ENCODE measurements at regions not wholly inside any gene's neighbourhood (a gene's known extent, or its start where the extent isn't known, plus 50 kb on each side); places are given as distances from the start of the nearest gene placed in this dataset.
A peak's percentile ranks its signal among the peaks of the same experiment; 100 is the strongest.

- no peak for TF ChIP-seq CTCF (conservative IDR thresholded peaks at IDR 0.05; ENCODE audit: control insufficient read depth, insufficient read depth, low read depth, low read length)
- DNase-seq (ENCODE audit: low read depth) = no peak
- no peak overlapping the region for H3K4me3 ChIP-seq (ENCODE audit: control insufficient read depth, low read depth, low read length)
Measured at GRCh38 chr5:159400476-159400875, 70.2 kb upstream of the IL12B start.

- no peak for TF ChIP-seq CTCF (conservative IDR thresholded peaks at IDR 0.05; ENCODE audit: control insufficient read depth, insufficient read depth, low read depth, low read length)
- DNase-seq (ENCODE audit: low read depth) = no peak
- no peak overlapping the region for H3K4me3 ChIP-seq (ENCODE audit: control insufficient read depth, low read depth, low read length)
Measured at GRCh38 chr5:159402311-159402710, 72.0 kb upstream of the IL12B start.

- no peak for TF ChIP-seq CTCF (conservative IDR thresholded peaks at IDR 0.05; ENCODE audit: control insufficient read depth, insufficient read depth, low read depth, low read length)
- no peak overlapping the region for H3K4me3 ChIP-seq (ENCODE audit: control insufficient read depth, low read depth, low read length)
- no peak for DNase-seq (ENCODE audit: low read depth)
Measured at GRCh38 chr5:159402856-159403255, 72.6 kb upstream of the IL12B start.

- H3K4me3 ChIP-seq (ENCODE audit: control insufficient read depth, low read depth, low read length) = no peak overlapping the region
- peak; percentile 40 for DNase-seq (ENCODE audit: low read depth)
- no peak for TF ChIP-seq CTCF (conservative IDR thresholded peaks at IDR 0.05; ENCODE audit: control insufficient read depth, insufficient read depth, low read depth, low read length)
Measured at GRCh38 chr5:159403906-159404681, 73.8 kb upstream of the IL12B start.

- DNase-seq (ENCODE audit: low read depth) = no peak
- no peak for TF ChIP-seq CTCF (conservative IDR thresholded peaks at IDR 0.05; ENCODE audit: control insufficient read depth, insufficient read depth, low read depth, low read length)
Measured at GRCh38 chr5:159405611-159406031, 75.3 kb upstream of the IL12B start.

GRCh38 chr5:159406571-159406970 lies 76.3 kb upstream of the IL12B start:
- no peak for DNase-seq (ENCODE audit: low read depth)
- TF ChIP-seq CTCF (conservative IDR thresholded peaks at IDR 0.05; ENCODE audit: control insufficient read depth, insufficient read depth, low read depth, low read length) = no peak
- H3K4me3 ChIP-seq (ENCODE audit: control insufficient read depth, low read depth, low read length) = no peak overlapping the region

More at GRCh38 chr5:159405611-159406031, 75.3 kb upstream of the IL12B start:
- no peak overlapping the region for H3K4me3 ChIP-seq (ENCODE audit: control insufficient read depth, low read depth, low read length)

Measured in fibroblast of mammary gland (primary cell).